Calu3 (cell line): ENCODE measurements at regions not wholly inside any gene's neighbourhood (a gene's known extent, or its start where the extent isn't known, plus 50 kb on each side); places are given as distances from the start of the nearest gene placed in this dataset.

ENCODE experiments used
- BruUV-seq: library from RNA; stranded (reverse); fragments of 400-500 nt; replicated peaks from 2 replicates; lab custom pipeline; 2021; lab: Mats Ljungman, UMichigan
- CTCF ChIA-PET: fragments of 300-600 bp; sonication (Branson Sonifier 250); formaldehyde crosslinking; loops from one replicate; lab custom pipeline; 2022; ENCODE audit warnings: antibody characterized with exemption; lab: Charles Lee
- DNase-seq: peaks from one replicate; pipeline ENCODE4 v3.0.0; 2022
- H3K27ac Mint-ChIP-seq: one replicate; pipeline ENCODE4 v1.8.0; 2022; ENCODE audit warnings: mixed read lengths; ENCODE audit not compliant: unreplicated experiment
- H3K27me3 Mint-ChIP-seq: one replicate; pipeline ENCODE4 v1.8.0; 2022; ENCODE audit warnings: mixed read lengths; ENCODE audit not compliant: unreplicated experiment
- H3K36me3 Mint-ChIP-seq: one replicate; pipeline ENCODE4 v1.8.0; 2022; ENCODE audit warnings: mild to moderate bottlenecking, moderate library complexity, mixed read lengths; ENCODE audit not compliant: insufficient read depth, unreplicated experiment
- H3K4me1 Mint-ChIP-seq: one replicate; pipeline ENCODE4 v1.8.0; 2022; ENCODE audit warnings: mild to moderate bottlenecking, low read depth, mixed read lengths; ENCODE audit not compliant: unreplicated experiment
- H3K4me3 Mint-ChIP-seq: one replicate; pipeline ENCODE4 v1.8.0; 2022; ENCODE audit warnings: mild to moderate bottlenecking, low read depth, moderate library complexity, mixed read lengths; ENCODE audit not compliant: unreplicated experiment
- H3K9me3 Mint-ChIP-seq: one replicate; pipeline ENCODE4 v1.8.0; 2022; ENCODE audit warnings: low read depth, mixed read lengths; ENCODE audit not compliant: unreplicated experiment
- CTCF ChIP-seq: fragments of 200-600 bp; IDR thresholded peaks from one replicate; pipeline ENCODE4 v1.8.0; 2022; ENCODE audit warnings: antibody characterized with exemption; ENCODE audit not compliant: unreplicated experiment
- intact Hi-C: fragments of 100-400 bp; cut with micrococcal nuclease; formaldehyde crosslinking; loops from one replicate; pipeline ENCODE4 v1.10.0; 2022; ENCODE audit not compliant: unreplicated experiment

- CTCF ChIA-PET = no interaction called here
- Mint-ChIP-seq H3K27ac (no peak overlapping the region), H3K4me3 (no peak overlapping the region), H3K9me3 (peaks cover 4% of the 10 kb centered on the region), H3K27me3 (no peaks in the 10 kb centered on the region), H3K36me3 (no peaks in the 10 kb centered on the region), H3K4me1 (no peaks in the 10 kb centered on the region)
- intact Hi-C loops = no loop called here
- no peak for TF ChIP-seq CTCF
- no peak for DNase-seq
- BruUV-seq = no TSS peak
These were observed 372.3 kb upstream of the IRX2 start for GRCh38 chr5:3123763-3124157.

GRCh38 chr5:3122985-3123762 lies 371.7 kb upstream of the IRX2 start:
- no peak for DNase-seq
- TF ChIP-seq CTCF = no peak
- no peaks in the 10 kb centered on the region for H3K36me3 Mint-ChIP-seq
- no peaks in the 10 kb centered on the region for H3K27me3 Mint-ChIP-seq
- no peak overlapping the region for H3K4me3 Mint-ChIP-seq
- intact Hi-C loops = no loop called here
- H3K9me3 Mint-ChIP-seq = peaks cover 2% of the 10 kb centered on the region
- CTCF ChIA-PET = no interaction called here
- no peak overlapping the region for H3K27ac Mint-ChIP-seq
- no TSS peak for BruUV-seq
- H3K4me1 Mint-ChIP-seq = no peaks in the 10 kb centered on the region

GRCh38 chr5:3122216-3122615 lies 370.7 kb upstream of the IRX2 start:
- Mint-ChIP-seq H3K36me3 (no peaks in the 10 kb centered on the region), H3K27ac (no peak overlapping the region), H3K9me3 (peaks cover 3% of the 10 kb centered on the region), H3K4me1 (no peaks in the 10 kb centered on the region), H3K4me3 (no peak overlapping the region), H3K27me3 (no peaks in the 10 kb centered on the region)
- DNase-seq = no peak
- TF ChIP-seq CTCF = no peak
- CTCF ChIA-PET = no interaction called here
- intact Hi-C loops = no loop called here
- BruUV-seq = no TSS peak

- H3K4me3 Mint-ChIP-seq = no peak overlapping the region
- H3K9me3 Mint-ChIP-seq = peaks cover 4% of the 10 kb centered on the region
- CTCF ChIA-PET = no interaction called here
- intact Hi-C loops = no loop called here
- H3K27ac Mint-ChIP-seq = no peak overlapping the region
- no peaks in the 10 kb centered on the region for H3K4me1 Mint-ChIP-seq
- H3K27me3 Mint-ChIP-seq = no peaks in the 10 kb centered on the region
- DNase-seq = no peak
- H3K36me3 Mint-ChIP-seq = no peaks in the 10 kb centered on the region
- TF ChIP-seq CTCF = no peak
- BruUV-seq = no TSS peak
These were observed 370.3 kb upstream of the IRX2 start for GRCh38 chr5:3121813-3122212.
